ENCODE measurements at regions not wholly inside any gene's neighbourhood (a gene's known extent, or its start where the extent isn't known, plus 50 kb on each side); places are given as distances from the start of the nearest gene placed in this dataset.

- Histone ChIP-seq H2BK5ac (ENCODE audit: low read depth, low read length, poor library complexity, severe bottlenecking) (no peak overlapping the region), H2BK15ac (ENCODE audit: low read depth, low read length) (no peak overlapping the region), H3K9me1 (ENCODE audit: insufficient read depth, low read length) (no peaks in the 10 kb centered on the region), H3K56ac (ENCODE audit: extremely low read depth, insufficient read depth, low read length) (no peak overlapping the region), H2AFZ (replicated peaks; ENCODE audit: low read length, poor library complexity) (no peak overlapping the region), H3K27me3 (ENCODE audit: control insufficient read depth, insufficient read depth, low read length) (no peaks in the 10 kb centered on the region), H4K91ac (ENCODE audit: insufficient read depth, low read depth, low read length) (no peak overlapping the region), H3K9ac (ENCODE audit: low read depth, low read length) (no peak overlapping the region), H3K18ac (ENCODE audit: low read depth, low read length) (no peak overlapping the region), H3K27ac (ENCODE audit: insufficient read depth, low read length) (no peak overlapping the region), H4K20me1 (ENCODE audit: insufficient read depth, low read length) (no peaks in the 10 kb centered on the region), H3K79me1 (ENCODE audit: low read depth in 1 of 2, low read length in 2 of 2) (no peaks in the 10 kb centered on the region), H3K23ac (ENCODE audit: low read depth, low read length) (no peak overlapping the region), H3K4me2 (ENCODE audit: low read depth, low read length) (no peak overlapping the region), H3K4me1 (ENCODE audit: control insufficient read depth, insufficient read depth, low read length) (no peaks in the 10 kb centered on the region), H3K36me3 (ENCODE audit: control insufficient read depth, insufficient read depth, low read length) (no peaks in the 10 kb centered on the region), H2BK20ac (ENCODE audit: low read depth, low read length) (no peak overlapping the region), H2BK120ac (ENCODE audit: low read depth, low read length) (no peak overlapping the region), H3K14ac (replicated peaks; ENCODE audit: low read depth, low read length) (no peak overlapping the region), H4K8ac (ENCODE audit: low read depth in 2 of 2, low read length in 2 of 2) (no peak overlapping the region), H4K5ac (ENCODE audit: low read depth, low read length) (no peak overlapping the region), H2AK9ac (replicated peaks; ENCODE audit: low read depth, low read length, poor library complexity) (no peak overlapping the region), H3K4ac (ENCODE audit: low read depth, low read length) (no peak overlapping the region), H3K4me3 (ENCODE audit: insufficient read depth, low read depth, low read length) (no peak overlapping the region), H2AK5ac (ENCODE audit: low read depth, low read length) (no peak overlapping the region), H3K9me3 (ENCODE audit: control insufficient read depth, insufficient read depth, low read length) (no peaks in the 10 kb centered on the region)
- no peak for TF ChIP-seq ELK1 (IDR thresholded peaks at IDR 0.05; ENCODE audit: borderline replicate concordance, low read depth, low read length)
- TF ChIP-seq MAFK (IDR thresholded peaks at IDR 0.05; ENCODE audit: low read depth, low read length) = no peak
- TF ChIP-seq USF2 (IDR thresholded peaks at IDR 0.05; ENCODE audit: low read depth, low read length) = no peak
- no peak for TF ChIP-seq FOS (IDR thresholded peaks at IDR 0.05; ENCODE audit: low read depth, low read length)
- no peak for TF ChIP-seq RAD21 (IDR thresholded peaks at IDR 0.05; ENCODE audit: low read length)
- no peak for TF ChIP-seq CEBPB (IDR thresholded peaks at IDR 0.05; ENCODE audit: low read depth, low read length)
- no peak for TF ChIP-seq POLR2A (IDR thresholded peaks at IDR 0.05; ENCODE audit: low read depth, low read length)
- no peak for TF ChIP-seq CTCF (conservative IDR thresholded peaks at IDR 0.05; ENCODE audit: low read depth, low read length)
- no peak for DNase-seq
- ChIA-PET POLR2A (ENCODE audit: unreplicated experiment) (no interaction called here), CTCF (interaction anchor here (0.6 kb wide), 1 partner anchor 153 kb away, joined by 4 read pairs; no protein-coding TSS in a partner anchor)
- in situ Hi-C loops (cut with MboI; ENCODE audit: low sequenced_read_pairs) (no loop called here), intact Hi-C loops (cut with micrococcal nuclease) (no loop called here), dilution Hi-C loops (cut with HindIII; ENCODE audit: low sequenced_read_pairs, unreplicated experiment) (no loop called here)
- ATAC-seq (ENCODE audit: low read depth) = no peak
- WGBS, 2 experiments (ENCODE audit: extremely low coverage in 2 of 2, insufficient read length in 1 of 2) = no CpG with 5 or more reads among the region's 2 CpGs
- no TSS peak for BruUV-seq (replicated peaks)
Observed at GRCh38 chr5:51598026-51598425, 214.8 kb downstream of the ISL1 start.
